Osteoblast (primary cell): ENCODE measurements at regions not wholly inside any gene's neighbourhood (a gene's known extent, or its start where the extent isn't known, plus 50 kb on each side); places are given as distances from the start of the nearest gene placed in this dataset.

Experiments used
- DNase-seq: peaks from one replicate; pipeline ENCODE4 v3.0.0; 2011; ENCODE audit warnings: low spot score, mixed read lengths; ENCODE audit not compliant: insufficient read length; ENCODE audit errors: missing footprints
- H2AFZ ChIP-seq: 2 replicates; pipeline ENCODE4 v1.6.0; 2011; ENCODE audit warnings: mild to moderate bottlenecking, low read length
- H3K27ac ChIP-seq: 2 replicates; pipeline ENCODE4 v1.5.1; 2011; ENCODE audit warnings: mild to moderate bottlenecking, low read depth, low read length, moderate library complexity
- H3K27me3 ChIP-seq: 2 replicates; pipeline ENCODE4 v1.6.0; 2012; ENCODE audit warnings: mild to moderate bottlenecking, control low read depth, inconsistent platforms, low read length, moderate library complexity; ENCODE audit not compliant: insufficient read depth
- H3K36me3 ChIP-seq: 2 replicates; pipeline ENCODE4 v1.5.1; 2011; ENCODE audit warnings: mild to moderate bottlenecking, low read length, control low read depth, moderate library complexity; ENCODE audit not compliant: insufficient read depth
- H3K4me1 ChIP-seq: 2 replicates; pipeline ENCODE4 v1.5.1; 2011; ENCODE audit warnings: mild to moderate bottlenecking, low read length, control low read depth, moderate library complexity; ENCODE audit not compliant: insufficient read depth
- H3K4me2 ChIP-seq: 2 replicates; pipeline ENCODE4 v1.6.0; 2011; ENCODE audit warnings: mild to moderate bottlenecking, low read length; ENCODE audit not compliant: insufficient read depth
- H3K4me3 ChIP-seq: fragments of 200-600 bp; sonication (generic); 3 replicates; pipeline ENCODE4 v1.5.1; 2012; ENCODE audit warnings: mild to moderate bottlenecking, low read length, inconsistent platforms; ENCODE audit not compliant: insufficient read depth
- H3K79me2 ChIP-seq: 2 replicates; pipeline ENCODE4 v1.6.0; 2012; ENCODE audit warnings: mild to moderate bottlenecking, low read length, control low read depth, inconsistent platforms; ENCODE audit not compliant: insufficient read depth
- H3K9me3 ChIP-seq: 2 replicates; pipeline ENCODE4 v1.5.1; 2011; ENCODE audit warnings: low read depth, low read length, control low read depth
- H4K20me1 ChIP-seq: 2 replicates; pipeline ENCODE4 v1.6.0; 2012; ENCODE audit warnings: mild to moderate bottlenecking, low read length, control low read depth; ENCODE audit not compliant: insufficient read depth
- CTCF ChIP-seq: IDR thresholded peaks from 2 replicates; pipeline ENCODE4 v1.5.1; 2011; ENCODE audit warnings: mild to moderate bottlenecking, low read depth, low read length, moderate library complexity; ENCODE audit errors: extremely low read depth

- Histone ChIP-seq H2AFZ (no peak overlapping the region), H3K4me3 (no peak overlapping the region), H3K27ac (no peak overlapping the region), H3K9me3 (no peaks in the 10 kb centered on the region), H3K4me1 (no peaks in the 10 kb centered on the region), H3K36me3 (no peaks in the 10 kb centered on the region), H3K4me2 (no peak overlapping the region), H3K27me3 (no peaks in the 10 kb centered on the region), H3K79me2 (no peaks in the 10 kb centered on the region), H4K20me1 (no peaks in the 10 kb centered on the region)
- TF ChIP-seq CTCF, result no peak
- DNase-seq, result no peak
Measured at GRCh38 chr5:8020861-8021514, 152.0 kb downstream of the MTRR start.

- Histone ChIP-seq H3K27me3 (no peaks in the 10 kb centered on the region), H3K36me3 (no peaks in the 10 kb centered on the region), H3K27ac (no peak overlapping the region), H4K20me1 (no peaks in the 10 kb centered on the region), H3K4me3 (no peak overlapping the region), H3K4me2 (no peak overlapping the region), H3K9me3 (no peaks in the 10 kb centered on the region), H3K4me1 (no peaks in the 10 kb centered on the region), H2AFZ (no peak overlapping the region), H3K79me2 (no peaks in the 10 kb centered on the region)
- no peak for DNase-seq
- no peak for TF ChIP-seq CTCF
Measured at GRCh38 chr5:8028243-8028642, 159.3 kb downstream of the MTRR start.

- Histone ChIP-seq H3K4me2 (no peak overlapping the region), H4K20me1 (no peaks in the 10 kb centered on the region), H3K9me3 (no peaks in the 10 kb centered on the region), H3K36me3 (no peaks in the 10 kb centered on the region), H3K4me1 (no peaks in the 10 kb centered on the region), H3K27me3 (no peaks in the 10 kb centered on the region), H3K79me2 (no peaks in the 10 kb centered on the region), H3K27ac (no peak overlapping the region), H2AFZ (no peak overlapping the region), H3K4me3 (no peak overlapping the region)
- no peak for TF ChIP-seq CTCF
- no peak for DNase-seq
Measured at GRCh38 chr5:8033261-8033660, 164.3 kb downstream of the MTRR start.

- no peaks in the 10 kb centered on the region for H3K9me3 ChIP-seq
Measured at GRCh38 chr5:8034852-8035251, 165.9 kb downstream of the MTRR start.

More at GRCh38 chr5:8034852-8035251, 165.9 kb downstream of the MTRR start:
- TF ChIP-seq CTCF, result no peak
- Histone ChIP-seq H3K27me3 (no peaks in the 10 kb centered on the region), H3K4me1 (no peaks in the 10 kb centered on the region), H3K79me2 (no peaks in the 10 kb centered on the region), H3K27ac (no peak overlapping the region), H3K4me2 (no peak overlapping the region), H3K36me3 (no peaks in the 10 kb centered on the region), H2AFZ (no peak overlapping the region), H3K4me3 (no peak overlapping the region), H4K20me1 (no peaks in the 10 kb centered on the region)
- DNase-seq, result no peak
